ENCODE measurements at regions not wholly inside any gene's neighbourhood (a gene's known extent, or its start where the extent isn't known, plus 50 kb on each side); places are given as distances from the start of the nearest gene placed in this dataset.

DNA sequence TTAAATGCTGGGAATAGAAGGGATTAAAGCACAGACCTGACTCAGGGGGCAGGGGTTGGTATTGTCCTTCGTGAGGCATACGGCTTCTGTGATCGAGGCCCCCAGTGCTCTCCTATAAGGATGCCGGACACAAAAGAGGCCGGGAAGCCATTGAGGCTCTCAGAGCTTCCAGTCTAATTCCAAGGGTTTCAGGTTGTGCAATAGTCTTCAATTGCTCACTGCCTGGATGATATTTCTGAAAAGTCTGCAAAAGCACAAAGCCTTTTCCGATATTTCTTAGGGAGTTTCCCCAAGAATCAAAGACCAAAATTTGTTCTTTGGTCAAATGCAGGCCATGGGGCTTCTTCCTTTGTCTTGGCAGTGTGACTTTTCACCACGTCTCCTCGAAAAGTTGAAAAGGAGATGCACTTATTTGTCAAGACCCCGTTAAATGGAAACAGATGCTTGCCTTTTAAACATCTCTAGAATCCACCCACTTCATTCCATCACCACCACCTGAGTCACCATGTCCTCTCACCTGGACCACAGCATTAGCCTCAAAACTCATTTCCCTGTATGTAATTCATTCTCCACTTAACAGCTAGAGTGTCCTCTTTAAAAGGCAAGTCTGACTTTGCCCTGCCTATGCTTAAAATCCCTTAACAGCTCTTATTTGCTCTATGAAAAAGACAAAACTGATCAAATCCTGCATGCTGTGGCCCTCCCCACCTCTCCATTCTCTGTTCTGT lies 134.8 kb upstream of the NAMPT start:
- DNase-seq (ENCODE audit: low spot score) = no peak

DNA sequence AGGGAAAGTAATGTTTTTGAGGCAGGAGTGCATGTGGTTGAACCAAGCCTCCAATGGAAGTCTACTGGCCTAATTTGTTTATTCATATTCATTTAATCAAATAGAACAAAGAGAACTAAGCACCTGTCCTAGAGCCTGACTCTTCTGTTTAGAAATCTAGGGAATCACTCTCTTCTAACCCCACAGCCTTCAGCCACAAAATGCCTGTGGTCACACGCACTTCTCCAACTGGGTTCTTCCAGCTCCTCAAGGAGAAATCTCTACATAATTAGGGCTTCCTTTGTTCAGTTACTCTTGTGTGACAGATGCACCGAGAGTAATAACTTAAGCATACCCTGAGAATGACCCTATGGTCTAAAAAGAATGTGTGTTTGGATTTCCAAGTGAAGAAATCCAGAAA lies 133.7 kb upstream of the NAMPT start:
- DNase-seq (ENCODE audit: low spot score) = no peak

DNA sequence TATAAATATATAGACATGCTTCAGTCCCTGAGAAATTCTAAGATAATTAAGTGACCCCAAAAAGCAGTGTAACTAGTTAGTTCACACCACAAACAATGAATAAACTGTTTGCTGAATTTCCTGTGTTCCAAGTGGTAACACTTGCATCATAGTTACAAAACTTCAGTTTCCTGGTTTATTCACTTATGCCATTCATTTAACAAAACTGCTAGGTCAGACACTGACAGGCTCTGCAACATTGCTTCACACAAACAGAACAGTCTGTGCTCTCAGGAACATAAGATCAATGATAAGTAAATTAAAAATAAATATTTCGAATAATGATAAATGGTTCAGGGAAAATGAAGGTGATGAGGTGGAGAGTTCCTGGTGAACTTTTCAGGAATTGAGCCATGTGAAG lies 133.3 kb upstream of the NAMPT start:
- no peak for DNase-seq (ENCODE audit: low spot score)

DNA sequence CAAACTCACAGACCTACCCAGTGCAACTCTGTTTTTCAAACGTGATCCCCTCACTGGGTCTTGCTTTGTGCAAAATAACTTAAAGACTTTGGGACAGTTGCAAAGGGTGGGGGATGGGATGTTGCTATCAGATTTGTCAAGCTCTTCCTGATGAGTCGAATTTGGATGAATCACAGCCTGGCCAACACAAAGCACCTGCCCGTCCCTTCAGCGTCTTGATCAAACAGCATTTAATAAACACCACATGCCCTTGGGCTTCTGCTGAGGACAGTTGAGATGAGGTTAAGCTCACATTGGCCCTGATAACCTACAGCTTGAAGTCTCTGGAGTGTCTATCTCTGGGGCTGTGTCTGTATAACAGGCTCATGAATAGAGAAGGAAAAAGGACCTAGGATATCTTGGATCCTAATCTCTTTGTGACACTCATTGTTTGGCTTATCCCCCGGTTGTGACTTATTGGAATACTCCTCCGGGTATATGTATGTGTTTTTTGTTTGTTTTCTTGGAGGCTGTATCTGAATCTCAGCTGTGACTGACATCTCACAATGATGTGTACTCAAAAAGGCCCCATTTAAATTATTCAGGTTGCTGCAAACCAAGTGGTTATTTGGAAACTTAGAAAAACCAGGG lies 132.6 kb upstream of the NAMPT start:
- DNase-seq (ENCODE audit: low spot score) = no peak

DNA sequence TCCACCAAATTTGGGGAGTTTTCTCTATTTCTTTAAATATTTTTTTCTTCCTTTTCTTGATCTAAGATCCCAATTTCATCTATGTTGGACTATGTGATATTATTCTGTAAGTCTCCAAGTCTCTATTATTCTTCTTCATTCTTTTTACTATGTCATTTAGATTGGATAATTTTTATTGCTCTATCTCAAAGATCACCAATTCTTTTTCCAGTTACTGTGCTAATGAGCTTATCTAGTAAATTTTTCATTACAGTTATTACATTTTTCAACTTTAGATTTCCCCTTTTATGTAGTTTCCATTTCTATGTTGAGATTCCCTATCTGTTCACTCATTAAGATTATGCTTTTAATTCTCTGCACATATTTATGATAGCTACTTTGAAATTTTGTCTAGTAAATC lies 131.6 kb upstream of the NAMPT start:
- DNase-seq (ENCODE audit: low spot score) = no peak

DNA sequence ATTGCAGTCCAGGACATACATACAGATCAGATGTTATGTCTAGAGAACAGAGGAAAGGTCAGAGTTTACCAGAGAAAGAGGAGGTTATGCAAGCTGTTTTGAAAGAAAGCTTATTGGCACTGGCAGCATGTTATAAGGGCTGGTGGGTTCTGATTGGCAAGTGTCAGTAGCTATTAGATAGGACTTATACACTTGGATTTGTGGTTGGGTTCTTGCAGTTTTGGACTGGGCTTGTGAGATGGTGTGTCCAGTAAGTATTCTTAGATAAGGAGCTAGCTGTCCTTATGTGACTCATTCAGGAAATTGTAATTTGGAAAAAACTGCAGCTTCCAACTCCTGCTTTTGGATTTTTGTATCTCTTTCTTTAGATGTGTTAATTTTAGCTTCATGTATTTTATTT lies 130.7 kb upstream of the NAMPT start:
- no peak for DNase-seq (ENCODE audit: low spot score)

DNA sequence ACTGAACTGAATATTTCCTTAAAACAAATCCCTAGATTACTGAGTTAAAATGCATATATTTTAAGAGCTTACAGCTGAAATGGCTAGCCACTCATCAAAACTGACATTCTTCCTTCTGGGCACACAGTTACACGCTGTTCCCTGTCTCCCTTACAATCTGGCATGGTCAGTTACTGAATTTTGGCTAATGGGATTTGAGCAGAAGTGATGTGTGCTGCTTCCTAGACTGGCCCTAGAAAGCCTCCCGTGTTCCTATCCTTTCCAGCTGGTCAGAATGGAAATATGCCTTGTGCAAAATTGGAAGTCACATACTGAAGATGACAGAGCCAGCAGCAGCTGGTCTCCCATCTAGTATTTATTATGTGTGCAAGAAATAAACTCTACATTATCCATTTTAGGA lies 128.7 kb upstream of the NAMPT start:
- DNase-seq (ENCODE audit: low spot score) = no peak

DNA sequence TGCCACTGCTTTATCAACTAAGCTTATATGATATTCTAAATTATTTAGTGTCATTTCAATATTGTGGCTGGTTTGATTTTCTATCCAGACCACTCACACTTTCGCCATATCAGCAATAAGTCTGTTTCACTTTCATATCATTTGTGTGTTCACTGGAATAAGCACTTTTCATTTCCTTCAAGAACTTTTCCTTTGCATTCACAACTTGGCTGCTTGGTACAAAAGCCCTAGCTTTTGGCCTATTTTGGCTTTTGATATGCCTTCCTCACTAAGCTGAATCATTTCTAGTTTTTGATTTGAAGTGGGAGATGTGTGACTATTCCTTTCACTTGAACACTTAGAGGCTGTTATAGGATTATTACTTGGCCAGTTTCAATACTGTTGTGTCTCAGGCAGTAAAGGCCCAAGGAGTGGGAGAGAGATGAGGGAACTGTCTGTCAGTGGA lies 120.9 kb upstream of the NAMPT start:
- DNase-seq (ENCODE audit: low spot score) = no peak

DNA sequence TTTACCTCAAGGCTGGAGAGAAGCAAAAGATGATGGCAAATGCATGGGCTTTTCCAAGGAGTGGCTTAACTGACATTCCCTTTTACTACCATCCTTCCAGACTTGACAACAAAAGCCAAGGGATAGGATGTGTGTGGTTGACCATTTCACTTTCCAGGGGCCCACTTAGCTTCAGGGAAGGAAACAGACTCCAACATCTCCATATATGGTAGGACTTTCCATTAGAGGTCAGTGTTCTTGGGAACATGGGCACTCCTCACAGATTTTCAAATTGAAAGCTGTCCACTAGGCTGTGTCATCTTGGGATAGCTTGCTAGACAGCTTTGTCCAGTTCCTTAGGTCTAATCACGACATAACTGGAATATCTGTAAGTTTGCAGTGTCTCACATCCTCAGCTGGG lies 118.1 kb upstream of the NAMPT start:
- no peak for DNase-seq (ENCODE audit: low spot score)

DNA sequence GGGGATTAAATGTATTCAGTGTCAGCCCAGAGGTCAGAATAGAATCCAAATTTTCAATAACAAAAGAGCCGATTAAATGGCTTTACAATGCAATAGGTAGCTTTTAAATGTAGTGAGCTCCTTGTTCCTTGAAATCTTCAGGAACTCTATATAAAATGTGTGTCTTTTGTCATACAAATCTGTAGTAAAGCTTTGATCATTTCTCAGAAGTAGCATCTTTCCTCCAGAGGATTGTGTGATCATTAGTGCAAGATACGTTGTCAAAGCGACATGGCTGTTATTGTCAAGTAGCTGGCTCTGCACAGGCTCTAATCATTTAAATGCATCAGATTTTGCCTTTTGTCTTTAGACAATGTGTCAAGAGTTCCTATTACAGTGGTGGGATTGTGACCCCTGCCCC lies 116.1 kb upstream of the NAMPT start:
- no peak for DNase-seq (ENCODE audit: low spot score)

DNA sequence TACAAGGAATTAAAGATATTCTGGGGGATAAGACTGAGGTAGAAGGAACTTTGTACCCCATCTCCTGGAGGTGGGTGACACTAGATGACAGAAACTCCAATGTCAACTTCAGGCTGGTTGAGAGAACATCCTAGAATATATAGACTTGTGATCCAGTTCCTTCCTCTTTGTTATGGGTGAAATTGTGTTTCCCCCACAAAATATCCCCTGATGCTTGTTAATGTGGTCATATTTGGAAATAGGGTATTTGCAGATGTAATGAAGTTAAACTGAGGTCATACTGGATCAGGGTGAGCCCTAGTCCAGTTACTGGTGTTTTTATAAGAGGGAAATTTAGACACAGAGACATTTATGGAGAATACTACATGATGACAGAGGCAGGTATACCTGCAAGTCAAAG lies 114.0 kb upstream of the NAMPT start:
- DNase-seq (ENCODE audit: low spot score) = no peak

DNA sequence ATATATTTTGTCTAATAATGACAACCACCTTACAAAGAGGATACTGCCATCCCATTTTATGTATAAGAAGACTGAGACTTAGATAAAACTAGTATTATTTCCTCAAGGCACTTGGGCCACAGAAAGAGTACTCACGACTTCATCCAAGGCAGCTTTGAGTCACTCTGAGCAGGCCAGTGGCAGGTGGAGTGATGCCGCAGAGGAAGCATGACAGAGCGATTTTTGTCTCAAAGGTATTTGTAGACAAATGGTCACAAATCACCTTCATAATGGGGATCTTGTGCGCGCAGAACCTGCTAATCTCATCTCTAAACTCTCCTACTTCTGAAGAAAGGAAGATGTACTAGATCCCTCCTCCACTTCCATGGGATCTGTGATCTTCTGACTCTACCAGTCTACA lies 113.2 kb upstream of the NAMPT start:
- no peak for DNase-seq (ENCODE audit: low spot score)

DNA sequence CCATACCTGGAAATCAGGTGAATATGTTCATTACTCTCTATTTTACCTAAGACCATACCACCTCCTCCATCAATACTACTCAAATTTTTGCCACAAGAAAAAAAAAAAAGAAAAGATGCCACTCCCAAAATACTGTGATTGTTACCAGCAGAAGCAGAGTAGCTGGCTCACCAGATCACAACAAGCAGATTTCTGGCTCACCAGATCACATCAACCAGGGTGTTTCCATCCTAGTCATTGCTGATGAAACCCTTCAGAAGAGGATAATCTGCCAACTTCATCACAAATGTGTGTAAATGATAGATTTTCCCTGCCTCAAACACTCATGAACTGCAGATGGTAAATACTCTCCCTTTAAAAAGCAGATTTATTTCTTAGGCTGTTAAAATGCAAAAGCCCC lies 109.7 kb upstream of the NAMPT start:
- no peak for DNase-seq (ENCODE audit: low spot score)

DNA sequence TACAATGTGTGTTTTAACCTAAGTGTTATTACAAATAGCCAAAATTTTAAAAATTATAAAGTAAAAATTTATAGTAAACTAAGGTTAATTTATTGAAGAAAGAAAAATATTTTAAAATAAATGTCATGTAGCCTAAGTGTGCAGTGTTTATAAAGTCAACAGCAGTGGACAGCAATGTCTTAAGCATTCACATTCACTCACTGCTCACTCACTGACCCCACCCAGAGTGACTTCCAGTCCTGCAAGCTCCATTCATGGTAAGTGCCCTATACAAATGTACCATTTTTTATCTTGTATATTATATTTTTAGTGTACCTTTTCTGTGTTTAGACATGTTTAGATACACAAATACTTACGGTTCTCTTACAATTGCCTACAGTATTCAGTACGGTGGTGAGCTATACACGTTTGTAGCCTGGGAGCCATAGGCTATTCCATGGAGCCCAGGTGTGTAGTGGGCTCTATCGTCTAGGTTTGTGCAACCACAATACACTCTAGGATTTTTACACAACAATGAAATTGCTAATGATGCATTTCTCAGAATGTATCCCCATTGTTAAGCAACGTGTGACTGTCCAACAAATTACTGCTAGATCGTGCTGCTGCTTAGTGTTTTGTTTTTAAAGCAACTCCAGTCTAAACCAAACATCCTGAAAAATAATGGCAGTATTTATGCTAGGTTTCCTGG lies 108.9 kb upstream of the NAMPT start:
- no peak for DNase-seq (ENCODE audit: low spot score)

DNA sequence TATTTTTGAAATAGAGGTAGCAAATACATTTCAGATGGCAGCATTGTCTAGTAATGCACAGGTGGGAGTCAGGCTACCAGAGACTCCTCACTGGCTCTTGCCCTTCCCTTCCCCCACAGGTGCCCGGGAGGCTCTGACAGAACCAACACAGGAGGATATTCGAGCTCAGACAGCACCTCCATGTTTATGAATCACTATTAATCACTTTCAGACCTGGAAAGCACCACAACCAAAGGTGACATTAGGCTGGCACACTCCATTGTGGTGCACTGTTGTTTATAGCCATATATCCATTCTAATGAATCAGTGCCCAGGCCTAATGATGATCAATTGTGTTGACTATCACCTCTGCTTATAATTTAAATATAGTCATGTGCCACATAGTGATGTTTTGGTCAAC lies 107.8 kb upstream of the NAMPT start:
- DNase-seq (ENCODE audit: low spot score) = no peak

DNA sequence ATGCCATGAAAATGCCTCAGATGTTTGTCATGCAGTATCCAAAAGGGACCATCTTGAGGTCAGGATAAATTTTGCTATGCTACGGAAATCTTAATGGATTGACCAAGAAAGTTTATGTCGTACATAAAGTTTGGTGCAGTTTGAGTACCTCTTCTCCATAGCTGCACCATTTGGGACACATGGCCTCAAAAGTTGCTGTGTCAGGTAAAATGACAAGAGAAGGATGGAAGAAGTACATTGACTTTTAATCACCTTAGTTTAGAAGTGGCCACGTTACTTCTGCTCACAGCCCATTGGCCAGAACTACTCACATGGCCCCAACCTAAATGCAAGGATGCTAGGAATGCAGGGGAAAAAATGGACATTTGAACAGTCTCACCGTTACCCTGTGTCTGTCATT lies 107.4 kb upstream of the NAMPT start:
- DNase-seq (ENCODE audit: low spot score) = no peak

DNA sequence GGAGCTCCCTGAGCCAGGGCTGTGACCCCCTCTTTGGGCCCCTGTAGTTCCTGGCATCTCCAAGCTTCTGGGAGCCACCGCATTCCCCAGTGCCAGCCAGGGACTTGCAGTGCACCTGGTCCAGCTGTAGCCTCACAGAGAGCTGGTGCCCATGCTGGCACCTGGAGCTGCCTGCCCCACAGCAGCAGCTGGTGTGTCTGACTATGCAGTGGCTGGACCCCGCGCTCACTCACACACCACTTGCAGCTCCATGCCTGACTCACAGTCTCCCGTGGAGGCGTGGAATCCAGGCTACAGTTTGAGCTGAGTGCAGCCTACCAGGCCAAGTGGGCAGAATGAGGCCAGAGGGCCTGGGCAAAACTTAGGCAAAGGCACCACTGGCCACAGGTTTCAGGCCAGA lies 102.2 kb upstream of the NAMPT start:
- no peak for DNase-seq (ENCODE audit: low spot score)

DNA sequence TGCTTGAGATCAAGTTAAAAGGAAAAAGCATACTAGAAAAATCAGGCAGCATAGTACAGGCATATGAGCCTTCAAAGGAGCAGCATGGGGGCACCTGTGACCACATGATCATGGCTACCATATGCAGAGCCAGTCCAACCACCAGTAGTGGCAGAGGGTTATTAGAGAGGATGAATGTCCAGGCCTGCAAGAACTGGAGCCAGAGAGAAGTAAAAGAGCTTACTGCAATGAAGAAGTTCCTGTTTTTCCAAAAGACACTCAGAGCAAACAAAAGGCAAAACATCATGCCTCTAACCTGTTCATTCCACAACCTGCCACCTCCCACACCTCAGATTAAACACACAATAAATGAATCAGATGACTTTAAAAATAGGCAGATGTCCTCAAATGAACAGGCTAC lies 99.6 kb upstream of the NAMPT start:
- no peak for DNase-seq (ENCODE audit: low spot score)

DNA sequence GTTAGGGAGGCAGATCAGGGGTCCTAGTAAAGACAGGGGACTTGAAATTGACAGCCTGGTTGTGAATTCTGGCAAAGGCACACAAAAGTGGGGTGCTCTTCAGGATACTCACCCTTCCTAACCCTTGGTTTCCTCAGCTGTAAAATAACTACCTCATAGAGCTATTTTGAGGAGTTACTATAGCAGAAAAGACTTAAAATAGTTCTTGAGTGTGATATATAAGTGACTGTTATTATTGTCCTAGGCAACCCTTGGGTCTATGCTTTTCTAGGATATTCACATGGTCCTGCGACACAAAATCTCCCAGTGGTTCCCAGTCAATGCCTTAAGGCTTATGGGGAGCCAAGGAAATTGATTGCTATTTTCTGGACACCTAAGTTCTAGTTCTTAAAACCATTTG lies 98.1 kb upstream of the NAMPT start:
- no peak for DNase-seq (ENCODE audit: low spot score)

DNA sequence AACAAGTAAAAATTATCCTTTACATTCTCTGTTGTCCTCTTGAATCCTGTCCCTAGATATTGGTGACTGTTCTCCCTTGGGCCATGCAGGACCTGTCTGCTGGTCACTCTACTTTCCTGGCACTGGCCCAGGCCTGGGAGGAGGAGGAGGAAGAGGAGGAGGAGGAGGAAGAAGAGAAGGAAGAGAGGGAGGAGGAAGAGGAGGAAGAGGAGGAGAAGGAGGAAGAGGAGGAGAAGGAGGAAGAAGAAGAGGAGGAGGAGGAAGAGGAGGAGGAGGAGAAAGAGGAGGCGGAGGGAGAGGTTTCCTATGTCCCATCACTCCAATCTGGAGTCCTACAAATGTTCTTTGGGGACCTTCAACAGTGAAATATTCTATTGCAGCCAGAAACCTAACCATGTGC lies 97.3 kb upstream of the NAMPT start:
- no peak for DNase-seq (ENCODE audit: low spot score)

DNA sequence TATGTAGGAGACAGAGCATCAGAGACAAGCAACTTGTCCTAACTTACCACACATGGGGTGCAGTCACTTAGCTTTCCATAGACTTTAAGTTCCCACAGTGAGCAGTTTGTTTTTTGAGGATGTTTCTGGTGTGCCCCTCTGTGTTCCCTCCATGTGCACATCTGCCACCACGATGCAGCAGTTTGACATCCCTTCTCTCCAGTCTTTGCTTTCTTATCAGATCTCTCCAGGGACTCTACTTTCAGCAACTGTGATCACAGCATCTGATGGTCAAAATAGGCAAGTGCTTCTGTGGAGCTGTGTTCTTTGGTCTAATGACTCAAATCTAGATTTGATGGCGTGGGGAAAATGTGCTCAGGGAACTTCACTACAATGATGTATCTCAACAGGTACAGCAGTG lies 96.5 kb upstream of the NAMPT start:
- DNase-seq (ENCODE audit: low spot score) = no peak

DNA sequence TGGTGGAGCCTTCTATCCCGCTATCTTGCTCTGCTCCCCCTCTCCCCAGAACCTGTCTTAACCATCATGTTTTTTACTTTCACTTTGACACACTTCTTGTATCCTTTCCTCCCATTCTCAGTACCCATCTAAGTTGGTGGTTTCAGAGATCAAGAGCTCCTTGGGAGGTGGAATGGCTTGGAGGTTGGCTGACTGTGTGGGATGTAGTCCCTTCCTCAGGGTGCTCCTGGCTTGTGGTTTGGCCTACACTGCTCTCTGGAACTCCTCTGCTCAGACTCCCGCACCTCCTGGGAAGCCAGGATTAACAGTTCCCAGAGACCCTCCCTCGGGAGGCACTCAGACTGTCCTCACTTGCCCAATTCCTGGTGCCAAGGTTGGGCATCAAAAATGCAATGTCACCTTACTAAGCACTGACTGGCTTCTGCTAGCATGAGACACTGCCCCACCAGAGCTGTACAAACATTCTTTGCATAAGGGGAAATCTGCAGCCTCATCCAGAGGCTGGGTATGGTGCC lies 93.1 kb upstream of the NAMPT start:
- DNase-seq (ENCODE audit: low spot score) = no peak

DNA sequence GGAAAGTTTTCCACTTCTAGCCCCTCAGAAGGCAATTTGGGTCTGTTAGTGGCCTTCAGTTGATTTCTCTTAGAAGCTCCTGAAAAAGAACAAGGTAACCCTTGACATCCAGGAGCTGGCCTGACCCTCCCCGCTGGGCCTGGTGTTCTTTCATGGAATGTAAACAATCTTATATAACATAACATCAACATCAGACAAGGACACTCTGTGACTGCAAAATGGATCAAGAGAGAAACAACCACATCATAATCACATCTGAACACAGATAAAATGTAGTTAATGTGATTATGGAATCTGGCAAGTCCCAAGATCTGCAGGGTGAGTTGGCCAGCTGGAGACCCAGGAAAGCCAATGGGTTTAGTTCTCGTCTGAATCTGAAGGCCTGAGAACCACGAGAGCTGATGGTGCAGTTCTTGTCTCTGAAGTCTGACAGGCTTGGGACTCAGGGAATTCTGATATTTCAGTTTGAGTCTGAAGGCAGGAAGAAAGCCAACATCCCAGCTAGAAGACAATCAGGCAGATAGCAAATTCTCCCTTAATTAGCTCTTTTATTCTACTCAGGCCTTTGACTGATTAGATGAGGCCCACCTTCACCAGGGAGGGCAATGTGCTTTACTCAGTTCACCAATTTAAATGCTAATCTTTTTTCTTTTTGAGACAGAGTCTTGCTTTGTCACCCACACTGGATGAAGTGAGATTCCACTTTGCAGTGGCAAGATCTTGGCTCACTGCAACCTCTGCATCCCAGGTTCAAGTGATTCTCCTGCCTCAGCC lies 91.4 kb upstream of the NAMPT start:
- no peak for DNase-seq (ENCODE audit: low spot score)

Data from CD4-positive, alpha-beta T cell treated with Interleukin-2 at 100 ng/mL for 4 hours (primary cell).